HFFc6 (cell line): ENCODE measurements at regions not wholly inside any gene's neighbourhood (a gene's known extent, or its start where the extent isn't known, plus 50 kb on each side); places are given as distances from the start of the nearest gene placed in this dataset.

Experiments used
- DNase-seq: peaks from one replicate; pipeline ENCODE4 v3.0.0-alpha.2; 2018
- H3K27ac Mint-ChIP-seq: 2 replicates; pipeline ENCODE4 v1.8.0; 2020; ENCODE audit warnings: mild to moderate bottlenecking, mixed read lengths
- H3K27me3 Mint-ChIP-seq: 2 replicates; pipeline ENCODE4 v1.8.0; 2021; ENCODE audit warnings: mild to moderate bottlenecking, moderate library complexity, mixed read lengths; ENCODE audit not compliant: insufficient read depth
- H3K36me3 Mint-ChIP-seq: 2 replicates; pipeline ENCODE4 v1.8.0; 2021; ENCODE audit warnings: low read depth, mixed read lengths
- H3K4me1 Mint-ChIP-seq: 2 replicates; pipeline ENCODE4 v1.8.0; 2020; ENCODE audit warnings: low read depth, mixed read lengths
- H3K4me3 Mint-ChIP-seq: 2 replicates; pipeline ENCODE4 v1.8.0; 2020; ENCODE audit warnings: mild to moderate bottlenecking, moderate library complexity, mixed read lengths
- H3K9me3 Mint-ChIP-seq: 2 replicates; pipeline ENCODE4 v1.8.0; 2020; ENCODE audit warnings: mild to moderate bottlenecking, mixed read lengths
- TF ChIP-seq, protein P1 (sequence below): fragments of 200-600 bp; sonication (generic); IDR thresholded peaks from 2 replicates; pipeline ENCODE4 v1.5.0; 2021; ENCODE audit warnings: antibody characterized with exemption, mild to moderate bottlenecking

DNA sequence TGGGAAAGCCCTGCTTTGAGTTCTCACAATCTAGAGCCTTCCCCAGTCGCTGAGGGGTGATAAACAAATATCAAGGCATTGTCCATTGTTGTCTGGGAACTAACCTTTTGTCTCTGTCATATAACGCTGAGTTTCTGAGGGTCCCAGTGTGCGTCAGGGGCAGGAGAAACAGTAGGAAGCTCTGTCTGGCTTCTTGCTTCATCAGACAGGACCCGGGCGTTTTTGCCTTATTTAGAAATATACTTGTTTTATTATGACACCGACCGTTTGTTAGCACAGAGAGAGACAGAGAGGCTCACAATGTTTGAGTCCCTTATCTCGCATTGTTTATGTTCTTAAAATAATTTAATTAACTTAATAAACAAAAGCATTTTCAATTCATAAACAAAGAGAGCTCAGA, 204.9 kb upstream of the GAS1 start:
- Mint-ChIP-seq H3K36me3 (peaks cover 14% of the 10 kb centered on the region), H3K4me1 (peaks cover 27% of the 10 kb centered on the region), H3K9me3 (peaks cover 4% of the 10 kb centered on the region; the same call in 1 of the 2 replicates), H3K27me3 (no peaks in the 10 kb centered on the region; the same call in 1 of the 2 replicates), H3K4me3 (no peak overlapping the region), H3K27ac (no peak overlapping the region)
- TF ChIP-seq, protein P1, sequence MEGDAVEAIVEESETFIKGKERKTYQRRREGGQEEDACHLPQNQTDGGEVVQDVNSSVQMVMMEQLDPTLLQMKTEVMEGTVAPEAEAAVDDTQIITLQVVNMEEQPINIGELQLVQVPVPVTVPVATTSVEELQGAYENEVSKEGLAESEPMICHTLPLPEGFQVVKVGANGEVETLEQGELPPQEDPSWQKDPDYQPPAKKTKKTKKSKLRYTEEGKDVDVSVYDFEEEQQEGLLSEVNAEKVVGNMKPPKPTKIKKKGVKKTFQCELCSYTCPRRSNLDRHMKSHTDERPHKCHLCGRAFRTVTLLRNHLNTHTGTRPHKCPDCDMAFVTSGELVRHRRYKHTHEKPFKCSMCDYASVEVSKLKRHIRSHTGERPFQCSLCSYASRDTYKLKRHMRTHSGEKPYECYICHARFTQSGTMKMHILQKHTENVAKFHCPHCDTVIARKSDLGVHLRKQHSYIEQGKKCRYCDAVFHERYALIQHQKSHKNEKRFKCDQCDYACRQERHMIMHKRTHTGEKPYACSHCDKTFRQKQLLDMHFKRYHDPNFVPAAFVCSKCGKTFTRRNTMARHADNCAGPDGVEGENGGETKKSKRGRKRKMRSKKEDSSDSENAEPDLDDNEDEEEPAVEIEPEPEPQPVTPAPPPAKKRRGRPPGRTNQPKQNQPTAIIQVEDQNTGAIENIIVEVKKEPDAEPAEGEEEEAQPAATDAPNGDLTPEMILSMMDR: no peak
- no peak for DNase-seq

DNA sequence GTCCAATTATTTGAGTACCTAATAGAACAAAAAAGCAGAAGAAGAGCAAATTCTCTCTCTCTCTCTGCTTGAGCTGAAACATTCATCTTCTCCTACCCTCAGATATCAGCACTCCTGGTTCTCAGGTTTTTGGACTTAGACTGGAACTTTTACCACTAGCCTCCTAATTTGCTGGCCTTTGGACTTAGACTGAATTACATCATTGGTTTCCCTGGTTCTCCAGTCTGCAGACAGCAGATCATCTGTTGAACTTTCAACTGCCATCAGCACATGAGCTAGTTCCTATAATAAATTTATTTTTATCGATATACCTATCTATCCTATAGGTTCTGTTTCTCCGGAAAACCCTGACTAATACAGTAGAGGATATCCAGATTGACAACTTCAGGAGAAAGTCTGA, 208.9 kb upstream of the GAS1 start:
- no peak overlapping the region for H3K4me3 Mint-ChIP-seq
- no peak for DNase-seq
- TF ChIP-seq, protein P1: no peak
- no peak overlapping the region for H3K27ac Mint-ChIP-seq
- H3K36me3 Mint-ChIP-seq: no peaks in the 10 kb centered on the region
- H3K9me3 Mint-ChIP-seq: no peaks in the 10 kb centered on the region
- H3K27me3 Mint-ChIP-seq: no peaks in the 10 kb centered on the region
- no peaks in the 10 kb centered on the region; the same call in 1 of the 2 replicates for H3K4me1 Mint-ChIP-seq

DNA sequence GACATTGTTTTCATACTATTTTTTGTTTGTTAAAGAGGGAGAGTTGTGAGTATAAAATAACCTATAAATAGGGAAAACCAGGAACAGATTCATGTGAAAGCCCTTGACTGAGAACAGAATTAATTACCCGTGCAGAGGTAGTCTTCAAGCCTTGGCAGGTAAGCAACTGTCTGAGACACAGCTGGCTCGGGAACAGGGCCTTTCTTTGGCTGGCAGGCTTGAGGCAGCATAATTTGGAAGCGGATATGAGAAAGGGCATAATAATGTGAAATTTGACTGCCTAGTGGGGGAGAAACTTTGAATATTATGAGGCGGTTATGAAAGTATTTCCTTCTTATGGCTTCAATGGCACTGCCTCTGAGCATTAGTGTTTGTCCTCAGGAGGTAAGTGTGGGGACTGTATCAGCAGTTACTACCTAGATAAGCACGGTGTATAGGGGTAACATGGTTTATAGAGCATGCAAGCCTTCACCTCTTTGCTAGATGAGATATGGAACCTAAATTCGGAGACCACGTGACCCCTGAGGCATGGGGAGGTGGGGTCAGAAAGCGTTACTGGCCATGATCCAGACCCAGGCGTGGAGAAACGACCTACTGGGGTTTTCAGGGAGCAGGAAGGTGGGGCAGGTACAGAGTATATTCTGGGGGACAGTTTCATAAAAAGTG, 210.2 kb upstream of the GAS1 start:
- Mint-ChIP-seq H3K27me3 (no peaks in the 10 kb centered on the region), H3K36me3 (no peaks in the 10 kb centered on the region), H3K4me1 (no peaks in the 10 kb centered on the region; the same call in 1 of the 2 replicates), H3K4me3 (no peak overlapping the region), H3K27ac (no peak overlapping the region), H3K9me3 (no peaks in the 10 kb centered on the region)
- TF ChIP-seq, protein P1: no peak
- DNase-seq: no peak

- TF ChIP-seq, protein P1: no peak
- Mint-ChIP-seq H3K36me3 (no peaks in the 10 kb centered on the region), H3K4me1 (no peaks in the 10 kb centered on the region; the same call in 1 of the 2 replicates), H3K27me3 (no peaks in the 10 kb centered on the region), H3K27ac (no peak overlapping the region), H3K4me3 (no peak overlapping the region), H3K9me3 (no peaks in the 10 kb centered on the region)
- no peak for DNase-seq
Observed at GRCh38 chr9:87158765-87159164, 211.5 kb upstream of the GAS1 start.

DNA sequence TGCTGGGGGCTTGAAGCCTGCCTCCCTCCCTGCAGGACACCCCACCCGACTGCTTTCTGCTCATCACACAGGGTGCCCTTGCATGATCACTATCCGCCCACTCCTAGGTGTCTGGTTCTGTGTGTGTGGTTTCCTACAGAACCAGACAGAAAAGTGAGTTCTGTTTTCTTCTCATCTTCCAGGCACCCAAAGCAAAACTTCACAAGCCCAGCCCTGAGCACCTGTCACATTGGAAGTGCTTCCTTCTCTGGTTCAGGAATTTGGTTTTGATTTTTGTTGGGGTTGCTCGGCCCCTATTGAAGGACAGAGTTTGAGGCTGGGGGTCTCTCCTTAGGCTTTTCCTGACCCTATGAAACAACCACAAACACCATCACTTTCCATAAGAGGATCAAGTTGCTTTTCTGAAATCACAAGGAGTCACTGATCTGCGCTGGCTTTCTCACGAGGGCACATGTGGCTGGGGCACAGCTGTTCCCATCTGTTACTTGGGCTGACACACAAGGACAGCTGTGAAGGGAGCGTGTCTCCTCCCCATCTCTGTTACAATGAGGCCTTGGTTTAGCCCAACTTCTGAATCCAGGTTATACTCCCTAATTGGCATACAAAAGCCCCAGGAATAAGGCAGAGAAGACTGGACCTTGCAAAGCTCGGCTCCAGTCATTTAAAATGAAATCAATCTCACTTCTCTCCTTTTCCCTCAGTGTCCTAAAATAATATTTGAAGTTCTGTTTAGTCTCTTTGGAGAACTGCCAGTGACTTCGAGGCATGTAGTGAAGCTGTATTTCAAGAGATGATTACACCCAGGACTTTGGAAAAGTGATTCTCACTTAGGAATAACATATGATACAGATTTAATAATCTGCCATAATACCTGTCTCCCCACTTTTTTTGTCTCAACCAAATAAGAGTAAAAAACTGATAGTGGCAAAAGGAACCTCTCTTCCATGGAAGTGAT, 213.1 kb upstream of the GAS1 start:
- H3K27me3 Mint-ChIP-seq: no peaks in the 10 kb centered on the region
- H3K4me3 Mint-ChIP-seq: no peak overlapping the region
- H3K4me1 Mint-ChIP-seq: no peaks in the 10 kb centered on the region; the same call in 1 of the 2 replicates
- no peak for DNase-seq
- TF ChIP-seq, protein P1: no peak
- H3K9me3 Mint-ChIP-seq: no peaks in the 10 kb centered on the region
- no peaks in the 10 kb centered on the region for H3K36me3 Mint-ChIP-seq
- H3K27ac Mint-ChIP-seq: no peak overlapping the region
